22Rv1 (cell line): ENCODE measurements at regions not wholly inside any gene's neighbourhood (a gene's known extent, or its start where the extent isn't known, plus 50 kb on each side); places are given as distances from the start of the nearest gene placed in this dataset.

ENCODE experiments used
- ZFX ChIP-seq: fragments of 450-650 bp; IDR thresholded peaks from 2 replicates; pipeline ENCODE4 v1.6.1; 2017; ENCODE audit warnings: antibody characterized with exemption, borderline replicate concordance
- TF ChIP-seq, protein P1 (sequence below): fragments of 450-650 bp; IDR thresholded peaks from 2 replicates; pipeline ENCODE4 v1.5.1; 2017; ENCODE audit warnings: mild to moderate bottlenecking

DNA sequence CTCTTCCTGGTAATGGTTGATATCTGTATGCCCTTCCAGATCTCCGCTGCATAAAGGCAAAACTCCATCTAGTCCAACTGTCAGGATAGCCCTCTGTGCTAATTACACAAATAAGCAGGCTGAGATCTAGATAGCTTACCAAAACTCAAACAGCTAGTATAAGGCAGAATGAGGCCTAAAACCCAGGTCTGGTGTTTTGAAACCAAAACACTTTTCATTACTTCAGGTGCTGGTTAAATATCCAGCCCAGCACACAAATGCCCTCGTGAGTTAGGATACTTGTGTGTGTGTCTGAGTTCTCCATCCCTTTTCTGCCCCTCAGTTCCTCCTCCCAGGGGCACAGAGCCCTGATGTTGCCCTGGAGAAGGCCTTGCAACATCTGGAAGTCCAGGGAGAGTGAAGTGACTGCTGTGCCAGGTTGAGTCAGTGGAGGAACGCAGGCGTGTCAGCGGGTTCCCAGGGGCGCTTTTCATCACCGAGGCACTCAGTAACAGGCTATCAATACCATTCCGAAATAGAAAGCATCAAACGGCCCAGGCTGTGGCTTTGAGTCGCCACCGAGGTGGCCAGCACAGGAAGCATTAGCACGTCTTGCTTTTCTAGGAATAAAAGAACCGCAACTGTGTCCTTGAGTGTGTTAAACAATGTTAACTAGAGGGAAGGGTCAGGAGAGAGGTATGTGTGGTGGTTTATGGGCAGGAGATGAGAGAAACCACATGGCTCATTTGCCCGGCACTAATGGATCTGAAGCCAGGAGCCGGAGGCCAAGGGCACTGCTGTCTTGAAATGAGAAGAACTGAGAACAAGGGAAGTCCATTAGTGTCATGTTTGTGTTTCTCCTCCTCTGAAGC is 90.7 kb upstream of the WLS start:
- TF ChIP-seq, protein P1, sequence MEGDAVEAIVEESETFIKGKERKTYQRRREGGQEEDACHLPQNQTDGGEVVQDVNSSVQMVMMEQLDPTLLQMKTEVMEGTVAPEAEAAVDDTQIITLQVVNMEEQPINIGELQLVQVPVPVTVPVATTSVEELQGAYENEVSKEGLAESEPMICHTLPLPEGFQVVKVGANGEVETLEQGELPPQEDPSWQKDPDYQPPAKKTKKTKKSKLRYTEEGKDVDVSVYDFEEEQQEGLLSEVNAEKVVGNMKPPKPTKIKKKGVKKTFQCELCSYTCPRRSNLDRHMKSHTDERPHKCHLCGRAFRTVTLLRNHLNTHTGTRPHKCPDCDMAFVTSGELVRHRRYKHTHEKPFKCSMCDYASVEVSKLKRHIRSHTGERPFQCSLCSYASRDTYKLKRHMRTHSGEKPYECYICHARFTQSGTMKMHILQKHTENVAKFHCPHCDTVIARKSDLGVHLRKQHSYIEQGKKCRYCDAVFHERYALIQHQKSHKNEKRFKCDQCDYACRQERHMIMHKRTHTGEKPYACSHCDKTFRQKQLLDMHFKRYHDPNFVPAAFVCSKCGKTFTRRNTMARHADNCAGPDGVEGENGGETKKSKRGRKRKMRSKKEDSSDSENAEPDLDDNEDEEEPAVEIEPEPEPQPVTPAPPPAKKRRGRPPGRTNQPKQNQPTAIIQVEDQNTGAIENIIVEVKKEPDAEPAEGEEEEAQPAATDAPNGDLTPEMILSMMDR, result no peak
- TF ChIP-seq ZFX, result no peak
